Left lobe of liver (tissue), 2 donors: ENCODE measurements at regions not wholly inside any gene's neighbourhood (a gene's known extent, or its start where the extent isn't known, plus 50 kb on each side); places are given as distances from the start of the nearest gene placed in this dataset.
"Not testable (repeated sequence)": the region's sequence is repeated elsewhere in the genome, so short reads cannot be mapped to it uniquely, and the experiment has no call there.

Experiments
- ATAC-seq: fragments of 200-7000 bp; cut with Tn5 transposase; one replicate; pipeline ENCODE4 v1.9.1; 2020; ENCODE audit warnings: mild to moderate bottlenecking, moderate library complexity
- DNase-seq: peaks from one replicate; pipeline ENCODE4 v3.0.0-alpha.2; 2020; ENCODE audit warnings: low spot score
- donor health status: DM: no; HTN: no; CAD: no; lungs with moderate emphysema.
- donor health status: DM: no; HTN: yes; CAD: no.

GRCh38 chrX:25442499-25442898, 426.7 kb upstream of the ARX start:
- no peak for ATAC-seq
- DNase-seq: no peak

- DNase-seq (no peak), ATAC-seq (no peak)
These were observed 417.5 kb upstream of the ARX start for GRCh38 chrX:25433307-25433706.

- no peak for ATAC-seq
- DNase-seq: no peak
These were observed 416.6 kb upstream of the ARX start for GRCh38 chrX:25432396-25432795.

GRCh38 chrX:25427873-25428555, 412.2 kb upstream of the ARX start:
- DNase-seq: no peak
- ATAC-seq: no peak

- ATAC-seq, DNase-seq: not testable (repeated sequence)
These were observed 388.4 kb upstream of the ARX start for GRCh38 chrX:25404163-25404562.

DNA sequence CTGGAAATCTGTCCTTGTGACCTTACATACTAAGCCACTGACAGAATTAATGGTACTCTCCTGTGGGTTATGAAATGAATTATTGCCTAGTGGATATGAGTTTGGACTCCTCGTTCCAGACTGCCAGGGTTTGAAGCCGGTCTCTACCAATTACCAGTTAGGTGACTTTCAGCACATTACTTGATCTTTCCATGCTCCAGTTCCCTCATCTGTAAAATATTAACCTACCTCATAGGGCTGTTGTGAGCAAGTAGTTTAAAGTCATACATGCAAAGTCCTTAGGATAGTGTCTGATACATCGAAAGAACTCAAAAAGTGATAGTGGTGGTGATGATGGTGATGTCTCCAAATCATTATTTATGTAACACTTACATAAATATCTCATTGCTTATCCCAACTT, 373.5 kb upstream of the ARX start:
- ATAC-seq: no peak
- no peak for DNase-seq

DNA sequence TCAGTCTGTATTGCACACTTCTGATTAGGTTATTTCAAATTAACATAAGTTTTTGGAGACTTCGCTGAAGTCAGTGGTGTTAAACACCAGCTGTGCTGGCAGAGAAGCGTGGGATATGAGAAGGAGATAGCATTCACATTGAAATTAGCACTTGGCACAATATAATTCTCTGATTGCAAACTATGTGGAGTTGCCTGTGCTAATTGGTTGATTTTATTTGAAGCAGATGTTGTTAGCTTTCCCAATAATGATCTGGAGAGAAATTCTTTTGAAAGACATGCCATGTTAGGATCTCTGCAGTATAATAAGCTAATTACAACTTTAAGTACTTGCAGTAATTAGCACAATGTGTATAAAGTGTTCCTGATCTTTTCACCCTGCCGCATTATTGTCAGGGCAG, 367.4 kb upstream of the ARX start:
- DNase-seq: no peak
- no peak for ATAC-seq

DNA sequence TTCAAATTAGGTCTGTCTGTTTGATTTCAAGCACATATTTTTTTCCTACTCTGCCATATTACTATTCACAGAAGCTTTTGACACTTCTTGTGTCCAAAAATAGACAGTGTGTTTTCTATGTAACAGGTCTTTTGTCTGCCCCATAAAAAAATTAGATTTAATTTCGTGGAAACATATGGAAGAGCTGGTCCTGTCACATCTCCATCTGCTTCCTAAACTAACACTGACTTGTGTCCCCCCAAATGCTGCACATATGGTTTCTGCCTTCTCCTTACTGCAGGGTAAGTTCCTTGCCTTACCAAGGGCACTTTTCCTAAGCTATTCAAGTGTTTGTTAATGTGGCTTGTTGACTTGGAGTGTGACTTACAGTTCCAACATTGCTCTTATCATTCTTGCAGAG, 340.7 kb upstream of the ARX start:
- ATAC-seq: no peak
- no peak for DNase-seq

GRCh38 chrX:25344161-25344936, 328.6 kb upstream of the ARX start:
- ATAC-seq: no peak
- DNase-seq: no peak

GRCh38 chrX:25343060-25343459, 327.3 kb upstream of the ARX start:
- DNase-seq (no peak), ATAC-seq (no peak)

DNA sequence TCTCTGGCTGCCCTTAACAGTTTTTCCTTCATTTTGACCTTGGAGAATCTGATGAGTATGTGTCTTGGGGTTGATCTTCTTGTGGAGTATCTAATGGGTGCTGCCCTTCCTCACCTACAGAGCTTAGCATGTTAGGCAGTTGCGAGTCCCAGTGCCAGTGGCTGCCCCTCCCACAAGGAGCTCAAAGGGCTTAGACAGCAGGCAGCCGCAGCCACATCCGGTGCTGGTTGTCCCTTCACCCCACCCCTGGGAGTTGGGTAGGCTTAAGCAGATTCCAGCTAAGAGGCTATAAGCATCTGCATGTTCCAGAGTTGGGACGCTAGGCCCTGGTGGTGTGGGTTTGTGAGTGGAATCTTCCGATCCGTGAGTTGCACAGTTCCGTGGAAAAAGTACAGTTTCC, 322.1 kb upstream of the ARX start:
- ATAC-seq (no peak), DNase-seq (no peak)

DNA sequence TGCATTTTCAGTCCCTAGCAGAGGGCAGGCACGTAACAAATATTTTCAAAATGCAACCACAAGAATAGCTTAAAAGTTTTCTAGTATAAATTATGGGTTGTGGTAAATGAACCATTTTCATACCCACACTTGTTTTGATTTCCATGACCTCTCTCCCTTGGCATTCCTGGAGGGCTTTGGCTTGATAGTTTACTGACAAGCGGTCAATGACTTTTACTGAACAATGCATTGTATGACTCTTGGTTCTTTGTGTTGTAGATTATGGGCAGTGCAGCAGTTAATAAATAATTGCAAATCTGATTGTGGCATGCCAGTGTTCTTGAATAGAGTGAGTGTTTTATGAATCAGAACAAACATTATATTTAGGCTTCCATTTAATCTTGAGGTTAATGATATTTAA, 285.2 kb upstream of the ARX start:
- DNase-seq (no peak), ATAC-seq (no peak)

GRCh38 chrX:25296850-25297249, 281.1 kb upstream of the ARX start:
- ATAC-seq (no peak), DNase-seq (no peak)

GRCh38 chrX:25295466-25295865, 279.7 kb upstream of the ARX start:
- ATAC-seq: no peak

GRCh38 chrX:25290132-25290531, 274.4 kb upstream of the ARX start:
- ATAC-seq (no peak), DNase-seq (no peak)

More at GRCh38 chrX:25295466-25295865, 279.7 kb upstream of the ARX start:
- DNase-seq: no peak

GRCh38 chrX:25288676-25289075, 272.9 kb upstream of the ARX start:
- ATAC-seq: no peak
- DNase-seq: no peak

- DNase-seq (no peak), ATAC-seq (no peak)
These were observed 271.8 kb upstream of the ARX start for GRCh38 chrX:25287521-25287920.

DNA sequence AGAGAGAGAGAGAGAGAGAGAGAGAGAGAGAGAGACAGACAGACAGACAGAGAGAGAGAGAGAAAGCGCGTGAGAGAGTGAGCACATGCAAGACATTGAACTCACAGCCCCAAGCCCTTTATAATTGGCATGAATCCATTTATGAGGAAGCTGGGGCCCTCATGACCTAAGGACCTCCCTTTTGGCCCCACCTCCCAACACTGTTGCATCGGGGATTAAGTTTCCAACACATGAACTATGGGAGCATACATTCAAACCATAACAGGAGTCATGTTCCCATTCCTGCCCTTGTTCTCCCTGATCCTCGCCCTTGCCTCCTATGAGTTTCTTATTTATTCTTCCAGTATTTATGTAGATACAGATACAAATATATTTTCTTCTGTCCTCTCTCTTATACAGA, 269.8 kb upstream of the ARX start:
- ATAC-seq: no peak
- DNase-seq: no peak

- DNase-seq (no peak), ATAC-seq (no peak)
These were observed 263.7 kb upstream of the ARX start for GRCh38 chrX:25279510-25279909.

DNA sequence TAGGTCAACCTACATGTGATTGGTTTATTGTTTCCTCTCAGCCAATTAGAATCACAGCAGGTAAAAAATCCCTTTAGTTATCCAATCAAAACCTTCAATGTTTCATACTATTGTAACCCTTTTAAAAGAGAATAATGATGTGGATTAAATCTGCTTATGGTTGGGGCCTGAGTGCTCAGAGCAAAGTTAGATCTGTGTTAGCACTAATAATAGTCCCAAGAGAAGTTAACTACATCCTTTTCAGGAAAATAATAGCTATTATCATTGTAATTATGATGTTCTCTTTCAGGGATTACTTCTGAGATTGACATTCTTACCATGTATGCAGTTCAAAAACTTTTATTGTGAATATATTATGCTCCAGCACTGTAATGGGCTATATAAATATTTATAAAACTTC, 262.6 kb upstream of the ARX start:
- ATAC-seq (no peak), DNase-seq (no peak)

GRCh38 chrX:25277574-25277973, 261.8 kb upstream of the ARX start:
- DNase-seq (no peak), ATAC-seq (peak; percentile 44)

- DNase-seq (no peak), ATAC-seq (no peak)
These were observed 259.4 kb upstream of the ARX start for GRCh38 chrX:25275159-25275558.

DNA sequence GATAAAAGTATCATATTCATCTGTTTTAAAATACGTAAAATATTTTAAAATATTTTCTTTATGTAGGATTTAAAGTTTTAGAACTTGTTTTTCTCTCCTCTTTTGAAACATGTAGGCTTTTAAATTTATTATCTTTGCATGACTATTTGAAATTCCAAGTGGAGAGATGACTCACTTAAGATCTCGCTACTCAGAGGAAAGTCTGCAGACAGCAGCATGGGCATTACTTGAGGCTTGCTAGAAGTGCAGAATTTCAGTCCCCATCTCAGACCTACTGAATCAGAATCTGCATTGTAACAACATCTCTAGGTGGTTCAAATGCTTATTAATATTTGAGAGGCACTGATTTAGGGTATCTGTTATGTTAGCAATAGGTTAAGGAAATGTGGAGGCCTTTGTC, 225.7 kb upstream of the ARX start:
- DNase-seq: no peak
- no peak for ATAC-seq
